Gastroesophageal sphincter (tissue), 3 donors: ENCODE measurements at regions not wholly inside any gene's neighbourhood (a gene's known extent, or its start where the extent isn't known, plus 50 kb on each side); places are given as distances from the start of the nearest gene placed in this dataset.

Source experiments
- EP300 ChIP-seq: sonication (generic); formaldehyde crosslinking; IDR thresholded peaks from one replicate; pipeline ENCODE4 v1.6.1; 2017; ENCODE audit warnings: antibody characterized with exemption, mild to moderate bottlenecking
- POLR2A ChIP-seq, 2 donors: fragments of 450-650 bp; IDR thresholded peaks; one replicate each; pipeline ENCODE4 v1.6.1; 2017; ENCODE audit warnings: antibody characterized with exemption in 2 of 2, mild to moderate bottlenecking in 2 of 2, moderate library complexity in 1 of 2
- POLR2AphosphoS5 ChIP-seq: sonication (generic); formaldehyde crosslinking; IDR thresholded peaks from one replicate; pipeline ENCODE4 v1.6.1; 2017; ENCODE audit warnings: antibody characterized with exemption
- TF ChIP-seq, protein P1 (sequence below), 4 experiments: fragments of 200-600 bp in 2 of 4; fragments of 450-650 bp in 2 of 4; sonication (generic) in 1 of 4; IDR thresholded peaks; one replicate each; pipeline ENCODE4 v1.5.1; 2017 to 2019; ENCODE audit warnings: antibody characterized with exemption in 4 of 4, mild to moderate bottlenecking in 2 of 4, moderate library complexity in 2 of 4

- no peak for TF ChIP-seq POLR2A (IDR thresholded peaks at IDR 0.05)
- TF ChIP-seq, protein P1, sequence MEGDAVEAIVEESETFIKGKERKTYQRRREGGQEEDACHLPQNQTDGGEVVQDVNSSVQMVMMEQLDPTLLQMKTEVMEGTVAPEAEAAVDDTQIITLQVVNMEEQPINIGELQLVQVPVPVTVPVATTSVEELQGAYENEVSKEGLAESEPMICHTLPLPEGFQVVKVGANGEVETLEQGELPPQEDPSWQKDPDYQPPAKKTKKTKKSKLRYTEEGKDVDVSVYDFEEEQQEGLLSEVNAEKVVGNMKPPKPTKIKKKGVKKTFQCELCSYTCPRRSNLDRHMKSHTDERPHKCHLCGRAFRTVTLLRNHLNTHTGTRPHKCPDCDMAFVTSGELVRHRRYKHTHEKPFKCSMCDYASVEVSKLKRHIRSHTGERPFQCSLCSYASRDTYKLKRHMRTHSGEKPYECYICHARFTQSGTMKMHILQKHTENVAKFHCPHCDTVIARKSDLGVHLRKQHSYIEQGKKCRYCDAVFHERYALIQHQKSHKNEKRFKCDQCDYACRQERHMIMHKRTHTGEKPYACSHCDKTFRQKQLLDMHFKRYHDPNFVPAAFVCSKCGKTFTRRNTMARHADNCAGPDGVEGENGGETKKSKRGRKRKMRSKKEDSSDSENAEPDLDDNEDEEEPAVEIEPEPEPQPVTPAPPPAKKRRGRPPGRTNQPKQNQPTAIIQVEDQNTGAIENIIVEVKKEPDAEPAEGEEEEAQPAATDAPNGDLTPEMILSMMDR (IDR thresholded peaks at IDR 0.05), result no peak
- TF ChIP-seq POLR2AphosphoS5, result no peak
- TF ChIP-seq EP300, result no peak
These were observed 120.2 kb downstream of the DAD1 start for GRCh38 chr14:22468830-22469229.
